ENCODE measurements at regions not wholly inside any gene's neighbourhood (a gene's known extent, or its start where the extent isn't known, plus 50 kb on each side); places are given as distances from the start of the nearest gene placed in this dataset.

GRCh38 chr14:89013698-89014568, 189.5 kb downstream of the TTC8 start (continued):
- TF ChIP-seq ETS1 (IDR thresholded peaks at IDR 0.05) = no peak
- TF ChIP-seq POLR2AphosphoS5 (IDR thresholded peaks at IDR 0.05; ENCODE audit: low read depth) = no peak
- no peak for TF ChIP-seq ZNF114 (CRISPR knock-in tag; IDR thresholded peaks at IDR 0.05)
- TF ChIP-seq EZH2phosphoT487 (IDR thresholded peaks at IDR 0.05; ENCODE audit: unreplicated experiment) = no peak
- TF ChIP-seq ZNF331 (CRISPR knock-in tag; IDR thresholded peaks at IDR 0.05; ENCODE audit: low read depth) = no peak

GRCh38 chr14:89014569-89014850, 190.1 kb downstream of the TTC8 start:
- Mint-ChIP-seq H3K27ac (no peak overlapping the region), H3K9me3 (peaks cover 5% of the 10 kb centered on the region; the same call in 2 of the 3 replicates), H3K4me1 (no peaks in the 10 kb centered on the region; the same call in 2 of the 3 replicates), H3K27me3 (ENCODE audit: insufficient read depth, low read depth, poor library complexity) (peaks cover 2% of the 10 kb centered on the region), H3K36me3 (ENCODE audit: low read depth) (peaks cover 2% of the 10 kb centered on the region; the same call in 1 of the 3 replicates), H3K4me3 (no peak overlapping the region)
- no peak overlapping the region for H3K27ac ChIP-seq (ENCODE audit: low read depth)
- TF ChIP-seq REST (IDR thresholded peaks at IDR 0.05; ENCODE audit: unreplicated experiment) (no peak), NANOG (IDR thresholded peaks at IDR 0.05; ENCODE audit: borderline replicate concordance) (no peak), POLR2AphosphoS5 (IDR thresholded peaks at IDR 0.05; ENCODE audit: low read depth) (no peak), JUNB (IDR thresholded peaks at IDR 0.05; ENCODE audit: unreplicated experiment) (no peak), STAT1 (IDR thresholded peaks at IDR 0.05; ENCODE audit: unreplicated experiment) (no peak)
- H3K79me2 ChIP-seq (replicated peaks; ENCODE audit: insufficient read depth) = no peaks in the 10 kb centered on the region
- H3K4me1 ChIP-seq (ENCODE audit: insufficient read depth) = no peaks in the 10 kb centered on the region
- no peak for ATAC-seq
- peaks cover 3% of the 10 kb centered on the region; the same call in 1 of the 2 replicates for H3K36me3 ChIP-seq (ENCODE audit: insufficient read depth)
- no peaks in the 10 kb centered on the region for H3F3A ChIP-seq (replicated peaks; ENCODE audit: low read depth)
- H2AFZ ChIP-seq = no peak overlapping the region
- no peaks in the 10 kb centered on the region for H4K20me1 ChIP-seq (replicated peaks; ENCODE audit: insufficient read depth)
- no peak for DNase-seq (ENCODE audit: low spot score)
- no peaks in the 10 kb centered on the region for H3K27me3 ChIP-seq (ENCODE audit: insufficient read depth)
- H3K4me2 ChIP-seq = no peak overlapping the region
- no peaks in the 10 kb centered on the region for H3K9me2 ChIP-seq (ENCODE audit: insufficient read depth)
- no peak overlapping the region for H3K4me3 ChIP-seq

All from GM23338 (cell line).